HEK293T (cell line): ENCODE measurements at regions not wholly inside any gene's neighbourhood (a gene's known extent, or its start where the extent isn't known, plus 50 kb on each side); places are given as distances from the start of the nearest gene placed in this dataset.

Source experiments
- CTCF ChIA-PET: fragments of 350-600 bp; formaldehyde crosslinking; extraction: SDS; loops from one replicate; lab custom pipeline; 2021; ENCODE audit warnings: antibody characterized with exemption, inconsistent platforms; lab: Yijun Ruan, JAX
- POLR2A ChIA-PET: fragments of 350-600 bp; formaldehyde crosslinking; extraction: SDS; loops from one replicate; lab custom pipeline; 2020; ENCODE audit warnings: antibody characterized with exemption, inconsistent platforms; lab: Yijun Ruan, JAX
- DNase-seq: peaks from one replicate; pipeline ENCODE4 v3.0.0; 2012; ENCODE audit warnings: mixed read lengths; ENCODE audit errors: extremely low spot score
- ARNT ChIP-seq: fragments of 450-650 bp; IDR thresholded peaks from 2 replicates; pipeline ENCODE4 v1.6.1; 2017; ENCODE audit warnings: mild to moderate bottlenecking
- BHLHE40 ChIP-seq: fragments of 450-650 bp; IDR thresholded peaks from 2 replicates; pipeline ENCODE4 v1.6.1; 2016; ENCODE audit warnings: mild to moderate bottlenecking, moderate library complexity, borderline replicate concordance
- CTBP1 ChIP-seq: fragments of 450-650 bp; IDR thresholded peaks from 2 replicates; pipeline ENCODE4 v1.6.1; 2016; ENCODE audit warnings: borderline replicate concordance
- ELF4 ChIP-seq: fragments of 450-650 bp; IDR thresholded peaks from 2 replicates; pipeline ENCODE4 v1.6.1; 2017; ENCODE audit warnings: antibody characterized with exemption
- FOXA1 ChIP-seq: fragments of 450-650 bp; IDR thresholded peaks from 2 replicates; pipeline ENCODE4 v1.6.1; 2016; ENCODE audit warnings: mild to moderate bottlenecking
- FOXK2 ChIP-seq: fragments of 450-650 bp; IDR thresholded peaks from 2 replicates; pipeline ENCODE4 v1.6.1; 2016; ENCODE audit warnings: mild to moderate bottlenecking
- FOXM1 ChIP-seq: fragments of 450-650 bp; IDR thresholded peaks from 2 replicates; pipeline ENCODE4 v1.6.1; 2017; ENCODE audit warnings: mild to moderate bottlenecking, borderline replicate concordance
- HDGF ChIP-seq: fragments of 450-650 bp; IDR thresholded peaks from 2 replicates; pipeline ENCODE4 v1.6.1; 2017; ENCODE audit warnings: antibody characterized with exemption, borderline replicate concordance
- L3MBTL2 ChIP-seq: fragments of 450-650 bp; conservative IDR thresholded peaks from 2 replicates; pipeline ENCODE4 v1.6.1; 2016; ENCODE audit warnings: mild to moderate bottlenecking
- LEF1 ChIP-seq: fragments of 450-650 bp; IDR thresholded peaks from 2 replicates; pipeline ENCODE4 v1.6.1; 2017; ENCODE audit warnings: mild to moderate bottlenecking, borderline replicate concordance
- NFRKB ChIP-seq: fragments of 450-650 bp; IDR thresholded peaks from 2 replicates; pipeline ENCODE4 v1.6.1; 2016; ENCODE audit warnings: mild to moderate bottlenecking, moderate library complexity
- PKNOX1 ChIP-seq: fragments of 450-650 bp; IDR thresholded peaks from 2 replicates; pipeline ENCODE4 v1.6.1; 2016
- SP1 ChIP-seq: fragments of 450-650 bp; IDR thresholded peaks from 2 replicates; pipeline ENCODE4 v1.6.1; 2017
- SUZ12 ChIP-seq: fragments of 450-650 bp; IDR thresholded peaks from 2 replicates; pipeline ENCODE4 v1.6.1; 2016; ENCODE audit warnings: mild to moderate bottlenecking
- TARDBP ChIP-seq: fragments of 450-650 bp; IDR thresholded peaks from 2 replicates; pipeline ENCODE4 v1.6.1; 2016
- ZNF384 ChIP-seq: fragments of 450-650 bp; IDR thresholded peaks from 2 replicates; pipeline ENCODE4 v1.6.1; 2016

- no peak for TF ChIP-seq FOXM1
- no peak for DNase-seq
- ChIA-PET POLR2A (no interaction called here), CTCF (interaction anchor here (0.6 to 0.7 kb wide), 2 partner anchors 64 to 95 kb away, joined by 3 to 5 read pairs; partner anchors contain the start of gene SNRPB2)
These were observed 63.6 kb upstream of the SNRPB2 start for GRCh38 chr20:16666272-16666671.

- ChIA-PET CTCF (no interaction called here), POLR2A (no interaction called here)
- no peak for DNase-seq
- TF ChIP-seq TARDBP, result no peak
- TF ChIP-seq ARNT, result no peak
- TF ChIP-seq L3MBTL2, result no peak
These were observed 65.8 kb upstream of the SNRPB2 start for GRCh38 chr20:16664020-16664419.

- TF ChIP-seq CTBP1, result no peak
- TF ChIP-seq L3MBTL2, result no peak
- no peak for TF ChIP-seq FOXM1
- no peak for TF ChIP-seq BHLHE40
- TF ChIP-seq HDGF, result no peak
- TF ChIP-seq ZNF384, result no peak
- no peak for TF ChIP-seq PKNOX1
- no peak for TF ChIP-seq TARDBP
- TF ChIP-seq NFRKB, result no peak
- ChIA-PET POLR2A (no interaction called here), CTCF (no interaction called here)
- no peak for DNase-seq
These were observed 67.4 kb upstream of the SNRPB2 start for GRCh38 chr20:16662467-16662866.

GRCh38 chr20:16661756-16662155 lies 68.1 kb upstream of the SNRPB2 start:
- no peak for DNase-seq
- ChIA-PET POLR2A (no interaction called here), CTCF (no interaction called here)
- TF ChIP-seq LEF1, result no peak
- no peak for TF ChIP-seq SP1
- TF ChIP-seq NFRKB, result no peak
- no peak for TF ChIP-seq TARDBP
- no peak for TF ChIP-seq PKNOX1
- no peak for TF ChIP-seq BHLHE40
- no peak for TF ChIP-seq HDGF
- TF ChIP-seq FOXK2, result no peak
- TF ChIP-seq ZNF384, result no peak
- TF ChIP-seq CTBP1, result no peak
- TF ChIP-seq ARNT, result no peak
- no peak for TF ChIP-seq L3MBTL2
- TF ChIP-seq FOXM1, result no peak
- no peak for TF ChIP-seq SUZ12
- TF ChIP-seq ELF4, result no peak

- ChIA-PET CTCF (no interaction called here), POLR2A (no interaction called here)
- TF ChIP-seq FOXA1 (no peak), SUZ12 (no peak), HDGF (no peak), SP1 (no peak), FOXM1 (no peak), CTBP1 (no peak), FOXK2 (no peak), BHLHE40 (no peak), ARNT (no peak), LEF1 (no peak), PKNOX1 (no peak), L3MBTL2 (no peak), ZNF384 (no peak), ELF4 (no peak), NFRKB (no peak), TARDBP (no peak)
- DNase-seq, result no peak
These were observed 74.8 kb upstream of the SNRPB2 start for GRCh38 chr20:16654858-16655535.

GRCh38 chr20:16653266-16653665 lies 76.6 kb upstream of the SNRPB2 start:
- TF ChIP-seq FOXK2 (no peak), SP1 (no peak), NFRKB (no peak), PKNOX1 (no peak), FOXA1 (no peak), HDGF (no peak), ARNT (no peak), BHLHE40 (no peak), FOXM1 (no peak), ELF4 (no peak)
- POLR2A ChIA-PET, result no interaction called here
- no peak for DNase-seq
- CTCF ChIA-PET, result no interaction called here
